Epithelial cell of prostate (primary cell): ENCODE measurements at regions not wholly inside any gene's neighbourhood (a gene's known extent, or its start where the extent isn't known, plus 50 kb on each side); places are given as distances from the start of the nearest gene placed in this dataset.

ENCODE experiments used
- DNase-seq: peaks from one replicate; pipeline ENCODE4 v3.0.0-alpha.2; 2011; ENCODE audit warnings: low read depth, low spot score
- H3K27ac ChIP-seq: fragments of 450-650 bp; 2 replicates; pipeline ENCODE4 v1.5.1; 2017; ENCODE audit warnings: mild to moderate bottlenecking

DNA sequence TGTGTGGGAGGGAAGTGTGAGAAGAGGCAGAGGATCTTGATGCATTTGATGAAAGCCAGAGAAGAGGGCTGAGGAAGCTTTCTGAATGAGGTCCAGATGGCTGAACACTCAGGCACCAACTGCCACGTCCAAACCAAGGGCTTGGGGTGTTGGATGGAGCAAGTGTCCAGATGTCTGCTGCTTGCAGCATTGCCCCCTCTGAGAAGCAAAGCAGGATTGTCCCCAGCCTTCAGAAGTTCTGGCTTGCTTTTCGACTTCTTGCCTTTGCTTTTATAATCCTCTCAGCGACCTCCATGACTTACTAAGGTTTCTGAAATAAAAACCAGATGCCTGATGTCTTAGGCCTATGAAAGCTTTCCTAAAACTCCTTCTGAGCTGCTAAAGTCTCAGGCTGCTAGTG lies 182.5 kb downstream of the HUNK start:
- H3K27ac ChIP-seq, result no peak overlapping the region
- DNase-seq, result no peak
